ENCODE measurements at regions not wholly inside any gene's neighbourhood (a gene's known extent, or its start where the extent isn't known, plus 50 kb on each side); places are given as distances from the start of the nearest gene placed in this dataset.

GRCh38 chr7:47221826-47222225, 360.1 kb downstream of the TNS3 start:
- DNase-seq, result no peak

DNA sequence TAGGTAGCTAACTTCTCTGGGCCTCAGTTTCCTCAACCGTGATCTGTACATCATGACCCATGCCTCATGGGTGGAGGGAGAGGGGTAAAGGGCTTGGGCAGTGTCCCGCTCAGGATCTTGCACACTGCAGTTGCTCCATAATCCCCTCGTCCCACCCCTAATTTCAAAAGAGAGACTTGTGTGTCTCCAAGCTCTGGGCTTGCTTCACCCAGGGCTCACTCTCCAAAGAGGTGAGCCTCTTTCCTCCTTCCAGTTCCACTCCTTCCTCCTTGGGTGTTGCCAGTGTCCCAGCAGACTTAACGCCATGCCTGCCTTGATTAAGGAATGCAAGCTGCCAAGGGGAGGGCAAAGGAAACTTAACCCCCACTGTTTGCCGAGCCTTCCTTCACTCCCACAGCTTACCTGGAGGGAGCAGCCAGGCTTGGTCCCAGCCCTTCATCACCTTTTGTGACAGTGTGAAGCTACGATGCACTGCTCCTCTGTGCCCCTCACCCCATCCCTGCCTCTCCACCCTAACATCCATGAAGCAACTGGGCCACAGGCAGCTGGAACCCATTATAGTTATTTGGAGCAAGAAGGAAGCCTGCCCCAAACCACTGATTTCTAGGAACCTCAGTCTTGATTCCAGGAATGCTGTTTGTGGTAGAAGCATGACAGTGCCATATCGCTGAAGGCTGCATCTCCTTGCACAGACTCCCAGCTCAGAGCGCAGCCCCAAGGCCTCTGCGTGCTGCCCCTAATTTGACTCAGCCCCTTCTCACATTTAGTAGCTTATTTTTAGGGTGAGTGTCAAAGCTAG, 363.3 kb downstream of the TNS3 start:
- DNase-seq, result no peak

GRCh38 chr7:47217570-47218360, 364.1 kb downstream of the TNS3 start:
- DNase-seq, result no peak

- no peak for DNase-seq
These were observed 364.8 kb downstream of the TNS3 start for GRCh38 chr7:47217086-47217485.

DNA sequence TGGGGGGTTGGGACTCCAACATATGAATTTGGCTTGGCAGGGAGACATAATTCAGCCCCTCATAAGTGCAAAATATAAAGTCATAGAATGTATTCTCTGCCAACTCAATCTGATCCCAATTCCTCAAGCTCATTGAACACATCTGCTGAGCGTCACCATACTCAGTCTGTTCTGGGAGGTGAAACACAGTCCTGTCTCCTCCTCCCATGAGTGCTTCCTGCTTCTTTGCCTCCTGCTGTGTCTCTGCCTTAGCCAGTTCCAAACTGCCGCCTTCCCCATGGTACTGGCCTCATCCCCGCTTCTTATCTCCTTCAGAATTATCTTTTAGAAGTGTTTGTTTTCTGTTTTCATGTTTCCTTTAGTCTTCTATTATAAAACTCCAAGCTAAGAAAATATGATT, 365.5 kb downstream of the TNS3 start:
- DNase-seq, result no peak

GRCh38 chr7:47215640-47216039, 366.3 kb downstream of the TNS3 start:
- no peak for DNase-seq

GRCh38 chr7:47215049-47215448, 366.9 kb downstream of the TNS3 start:
- DNase-seq, result no peak

GRCh38 chr7:47213276-47213675, 368.6 kb downstream of the TNS3 start:
- no peak for DNase-seq

GRCh38 chr7:47211519-47211973, 370.4 kb downstream of the TNS3 start:
- DNase-seq, result no peak

GRCh38 chr7:47210281-47210854, 371.5 kb downstream of the TNS3 start:
- DNase-seq, result no peak

DNA sequence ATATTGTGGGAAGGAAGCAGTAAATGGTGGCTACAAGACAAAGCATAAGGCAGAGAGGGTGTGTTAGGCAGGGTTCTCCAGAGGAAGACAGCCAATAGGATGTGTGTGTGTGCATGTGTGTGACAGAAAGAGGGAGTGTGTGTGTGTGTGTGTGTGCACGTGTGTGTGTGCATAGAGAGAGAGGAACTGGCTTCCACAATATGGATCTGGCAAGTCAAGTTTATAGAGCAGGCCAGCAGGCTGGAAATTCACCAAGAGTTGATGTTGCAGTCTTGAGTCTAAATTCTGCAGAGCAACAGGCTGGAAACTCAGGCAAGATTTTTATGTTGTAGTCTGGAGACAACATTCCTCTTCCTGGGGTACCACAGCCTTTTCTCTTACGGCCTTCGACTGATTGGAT, 374.0 kb downstream of the TNS3 start:
- no peak for DNase-seq

GRCh38 chr7:47204709-47205108, 377.2 kb downstream of the TNS3 start:
- DNase-seq, result no peak

- DNase-seq, result no peak
These were observed 379.6 kb downstream of the TNS3 start for GRCh38 chr7:47202146-47202783.

- DNase-seq, result no peak
These were observed 383.8 kb downstream of the TNS3 start for GRCh38 chr7:47198159-47198558.

DNA sequence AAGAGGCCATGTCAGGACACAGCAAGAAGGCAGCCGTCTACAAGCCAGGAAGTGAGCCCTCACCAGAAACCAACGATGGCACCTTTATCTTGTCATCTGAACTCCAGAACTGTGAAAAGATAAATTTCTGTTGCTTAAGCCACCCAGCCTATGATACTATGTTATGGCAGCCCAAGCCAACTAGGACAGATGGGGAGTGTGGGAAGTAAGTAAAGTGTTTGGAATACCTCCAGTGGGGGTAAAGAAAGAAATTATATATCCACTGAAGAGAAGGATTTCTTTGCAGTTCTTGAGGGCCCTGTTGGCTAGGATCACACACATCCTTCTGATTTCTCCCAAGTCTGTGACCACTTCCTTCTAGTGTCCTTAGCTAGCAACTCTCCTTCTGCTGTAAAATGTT, 384.4 kb downstream of the TNS3 start:
- DNase-seq, result no peak

DNA sequence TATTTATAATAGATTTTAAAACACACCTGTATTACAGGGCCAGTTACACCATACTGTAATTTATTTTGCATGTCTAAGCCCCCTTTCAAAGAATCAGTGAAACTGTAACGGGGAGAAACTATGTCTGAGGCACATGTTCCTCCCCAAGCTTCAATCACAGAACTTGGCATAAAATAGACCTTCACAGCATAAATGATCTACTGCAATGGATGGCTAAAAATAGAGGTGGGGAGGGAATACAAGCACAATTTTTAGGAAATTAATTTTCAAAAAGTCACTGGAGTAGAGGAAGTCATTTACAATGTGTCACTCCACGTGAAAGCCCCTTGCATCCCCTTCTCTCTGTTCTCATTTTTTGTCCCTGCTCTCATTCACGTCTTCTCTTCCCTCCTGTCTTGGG, 385.2 kb downstream of the TNS3 start:
- DNase-seq, result no peak

DNA sequence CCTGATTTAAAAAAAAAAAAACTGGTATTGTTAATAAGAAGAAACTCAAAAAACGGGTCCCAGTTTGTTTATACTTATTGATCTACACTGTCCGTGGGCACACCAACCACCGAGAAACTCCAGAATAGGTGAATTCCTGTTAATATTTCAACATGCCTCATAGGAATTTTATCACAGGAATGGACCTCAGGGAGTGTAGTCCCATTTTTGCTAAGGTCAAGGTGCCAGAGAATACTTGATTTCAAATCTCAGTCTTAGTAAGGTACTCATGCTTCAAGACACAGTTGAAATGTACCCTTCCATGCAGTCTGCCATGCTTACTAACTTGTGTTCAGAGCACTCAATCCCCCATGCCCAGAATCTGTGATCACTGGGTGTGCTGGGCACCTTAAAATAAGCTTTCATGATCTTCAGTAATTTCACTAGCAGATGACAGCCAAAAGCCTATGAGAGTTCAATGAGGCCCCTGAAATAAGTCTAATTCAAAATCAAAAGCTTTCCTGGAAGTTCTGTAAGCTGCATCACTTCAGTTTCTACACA, 385.7 kb downstream of the TNS3 start:
- no peak for DNase-seq

DNA sequence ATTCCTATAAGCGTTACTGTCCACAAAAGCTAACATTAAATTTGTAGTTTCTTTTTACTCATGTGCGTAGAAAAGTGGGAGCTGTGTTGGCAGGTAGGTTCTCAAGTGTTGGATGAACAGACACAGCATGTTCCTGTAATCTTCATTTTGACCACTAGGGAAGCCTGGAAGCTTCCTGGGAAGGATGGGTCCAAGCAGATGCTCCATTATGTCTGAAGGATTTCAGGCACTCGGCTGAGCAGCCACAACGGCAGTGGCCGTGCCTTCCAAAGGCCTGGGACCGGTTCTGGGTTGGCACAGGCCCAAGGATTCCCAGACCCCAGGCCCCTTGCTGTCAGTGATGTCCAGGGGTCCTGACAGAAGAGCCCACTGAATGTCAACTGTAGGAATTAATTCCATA, 386.3 kb downstream of the TNS3 start:
- DNase-seq, result no peak

DNA sequence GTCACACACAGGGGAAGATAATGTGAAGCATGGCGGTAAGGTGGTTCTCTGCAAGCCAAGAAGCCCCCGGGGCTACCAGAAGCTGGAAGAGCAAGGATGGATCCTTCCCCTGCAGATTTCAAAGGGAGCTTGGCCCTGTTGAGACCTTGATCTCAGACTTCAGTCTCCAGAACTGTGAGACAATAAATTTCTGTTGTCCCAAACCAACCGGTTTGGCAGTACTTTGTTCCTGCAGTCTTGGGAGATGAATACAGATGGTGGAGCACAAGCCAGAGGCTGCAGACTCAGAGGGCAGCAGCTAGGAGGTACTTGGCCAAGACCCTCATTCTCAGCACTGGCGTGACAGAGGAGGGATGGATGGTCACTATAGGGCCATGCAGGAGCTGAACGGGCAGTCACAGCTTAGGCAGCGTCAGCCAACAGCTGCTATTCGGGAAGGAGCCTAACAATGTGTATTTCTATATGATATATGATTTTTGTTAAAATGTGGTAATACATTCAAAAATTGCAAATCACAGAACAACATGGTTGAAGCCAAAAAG, 387.3 kb downstream of the TNS3 start:
- no peak for DNase-seq

DNA sequence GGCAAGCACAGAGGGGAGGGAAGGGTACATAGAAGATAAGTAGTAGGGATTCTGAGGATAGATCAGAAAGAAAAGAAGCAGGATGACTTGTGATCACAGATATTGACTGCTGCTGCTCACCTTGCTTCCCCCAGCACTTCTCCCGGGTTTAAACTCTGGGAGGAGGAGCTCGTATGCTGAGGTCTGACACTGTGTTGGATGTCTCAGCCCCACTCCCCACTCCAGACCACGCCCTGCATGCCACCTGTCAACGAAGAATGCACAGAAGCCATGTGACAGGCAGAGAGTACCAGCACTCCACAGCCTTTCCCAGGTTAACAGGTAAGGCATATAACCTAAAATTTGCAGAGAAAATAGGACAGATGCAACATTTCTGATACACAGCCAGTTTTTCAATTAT, 388.9 kb downstream of the TNS3 start:
- no peak for DNase-seq

- peak in 1 of 2 donors; percentile 7 for DNase-seq
These were observed 390.0 kb downstream of the TNS3 start for GRCh38 chr7:47191876-47192291.

DNA sequence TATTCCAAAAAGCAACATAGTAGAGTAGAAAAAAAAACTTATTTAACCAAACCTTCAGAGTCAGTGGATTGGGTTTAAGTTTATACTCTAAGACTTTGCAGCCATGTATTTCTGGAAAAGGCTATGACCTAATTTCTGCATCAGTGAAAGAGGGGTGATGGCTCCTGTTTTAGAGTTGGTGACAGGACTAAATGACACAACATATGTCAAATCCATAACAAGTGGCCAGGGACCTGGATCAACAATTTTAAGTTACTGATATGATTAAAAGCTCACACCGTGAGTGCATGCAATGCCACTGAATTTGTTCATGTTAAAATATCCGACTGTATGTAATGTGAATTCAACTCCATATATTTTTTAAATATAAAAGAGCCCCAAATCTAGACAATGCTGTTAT, 390.6 kb downstream of the TNS3 start:
- no peak for DNase-seq

GRCh38 chr7:47190462-47190861, 391.4 kb downstream of the TNS3 start:
- DNase-seq, result no peak

All from CD4-positive, alpha-beta T cell treated with Interleukin-1 beta for 1 hour (primary cell).